Mesothelial cell of epicardium (in vitro differentiated cells): ENCODE measurements at regions not wholly inside any gene's neighbourhood (a gene's known extent, or its start where the extent isn't known, plus 50 kb on each side); places are given as distances from the start of the nearest gene placed in this dataset.

Source experiments
- DNase-seq, 2 experiments: peaks; one replicate each; pipeline ENCODE4 v3.0.0; 2021; ENCODE audit warnings: low spot score in 2 of 2; ENCODE audit not compliant: unreplicated experiment in 2 of 2
- H3K27ac Mint-ChIP-seq: 2 replicates; pipeline ENCODE4 v1.8.0; 2021; ENCODE audit warnings: mixed read lengths
- H3K27me3 Mint-ChIP-seq: 2 replicates; pipeline ENCODE4 v1.8.0; 2021; ENCODE audit warnings: low read depth, mixed read lengths
- H3K36me3 Mint-ChIP-seq: 2 replicates; pipeline ENCODE4 v1.8.0; 2021; ENCODE audit warnings: mixed read lengths
- H3K4me1 Mint-ChIP-seq: 2 replicates; pipeline ENCODE4 v1.8.0; 2021; ENCODE audit warnings: mixed read lengths
- H3K4me3 Mint-ChIP-seq: 2 replicates; pipeline ENCODE4 v1.8.0; 2021; ENCODE audit warnings: mild to moderate bottlenecking, moderate library complexity, mixed read lengths
- H3K9me3 Mint-ChIP-seq: 2 replicates; pipeline ENCODE4 v1.8.0; 2021; ENCODE audit warnings: mixed read lengths
- CTCF ChIP-seq: fragments of 200-600 bp; sonication (generic); IDR thresholded peaks from one replicate; pipeline ENCODE4 v1.5.0; 2021; ENCODE audit warnings: antibody characterized with exemption; ENCODE audit not compliant: unreplicated experiment

DNA sequence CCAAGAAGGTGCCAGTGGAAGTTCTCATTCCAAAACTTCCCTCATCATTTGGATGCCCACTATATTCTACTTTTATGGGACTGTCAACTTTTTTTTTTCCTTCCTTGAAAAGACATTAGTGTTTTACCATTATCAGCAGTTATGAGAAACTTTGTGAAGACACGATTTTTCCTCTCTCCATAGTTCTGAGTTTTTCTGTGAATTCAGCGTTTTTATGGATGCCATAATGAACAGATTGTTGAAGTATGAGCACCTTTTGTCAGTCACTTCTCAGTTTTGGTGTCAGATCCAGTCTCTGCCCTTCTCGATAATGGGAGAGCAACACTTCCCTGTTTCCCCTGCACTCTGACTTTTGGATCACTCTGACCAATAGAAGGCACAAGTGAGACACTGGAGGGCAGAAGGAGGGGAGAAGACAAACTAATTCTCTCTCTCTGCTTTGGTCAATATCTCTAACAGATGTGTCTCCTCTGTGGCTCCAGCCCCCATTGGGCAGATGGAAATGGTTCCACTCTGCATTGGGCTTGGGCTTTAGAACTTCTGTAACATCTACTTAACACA is 53.5 kb upstream of the FN1 start:
- H3K9me3 Mint-ChIP-seq = peaks cover 8% of the 10 kb centered on the region
- DNase-seq = no peak
- H3K27me3 Mint-ChIP-seq = no peaks in the 10 kb centered on the region
- no peaks in the 10 kb centered on the region for H3K36me3 Mint-ChIP-seq
- H3K27ac Mint-ChIP-seq = no peak overlapping the region
- TF ChIP-seq CTCF = no peak
- H3K4me3 Mint-ChIP-seq = no peak overlapping the region
- no peaks in the 10 kb centered on the region for H3K4me1 Mint-ChIP-seq

DNA sequence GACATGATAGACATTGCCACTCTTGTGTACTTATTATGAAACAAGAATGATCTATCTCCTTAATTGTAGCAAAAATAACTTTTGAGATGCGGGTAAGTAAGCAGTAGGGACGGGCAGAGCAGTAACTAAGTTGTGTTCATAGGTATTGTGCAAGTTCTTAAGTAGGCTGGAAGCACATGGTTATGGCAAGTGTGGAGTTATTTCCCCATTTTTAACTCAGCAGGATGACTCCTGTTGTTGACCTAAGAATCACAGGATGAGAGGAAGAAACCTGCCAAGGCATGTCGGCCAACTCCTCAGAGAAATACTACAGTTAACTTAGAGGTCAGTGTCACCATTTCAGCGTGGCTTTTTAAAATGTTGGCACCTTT is 51.1 kb upstream of the FN1 start:
- Mint-ChIP-seq H3K27me3 (no peaks in the 10 kb centered on the region), H3K36me3 (no peaks in the 10 kb centered on the region), H3K4me1 (no peaks in the 10 kb centered on the region), H3K4me3 (no peak overlapping the region), H3K27ac (no peak overlapping the region), H3K9me3 (peaks cover 8% of the 10 kb centered on the region)
- TF ChIP-seq CTCF = no peak
- no peak for DNase-seq

DNA sequence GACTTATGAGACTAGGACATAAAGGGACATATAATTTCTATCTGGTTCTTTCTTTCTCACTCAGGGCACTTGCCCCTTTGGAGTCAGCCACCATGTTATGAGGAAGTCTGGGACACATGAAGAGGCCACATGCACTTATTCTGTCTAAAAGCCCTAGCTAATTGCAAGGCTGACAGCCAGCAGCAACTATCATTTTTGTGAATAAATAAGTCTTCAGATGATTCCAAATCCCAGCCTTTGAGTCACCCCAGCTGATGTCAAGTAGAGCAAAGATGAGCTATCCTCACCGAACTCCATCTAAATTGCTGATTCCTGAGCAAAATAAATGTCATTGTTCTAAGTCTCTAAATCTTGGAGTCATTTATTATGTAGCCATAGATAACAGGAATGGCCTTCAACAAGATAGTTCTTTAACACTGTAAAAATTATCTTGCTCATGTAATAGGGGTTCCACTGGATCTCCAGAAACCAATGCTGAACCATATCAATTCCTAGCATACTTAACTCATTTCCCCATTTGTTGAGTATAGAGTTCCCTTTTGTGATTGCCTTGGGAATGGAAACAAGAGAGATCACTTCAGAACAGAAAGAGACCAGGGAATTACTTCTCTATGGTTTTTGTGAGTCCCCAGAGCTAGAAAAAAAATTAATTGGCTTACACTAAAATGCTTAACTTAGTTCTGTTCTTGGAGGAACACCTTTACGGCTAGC is 50.6 kb upstream of the FN1 start:
- H3K9me3 Mint-ChIP-seq = peaks cover 8% of the 10 kb centered on the region
- no peaks in the 10 kb centered on the region for H3K36me3 Mint-ChIP-seq
- H3K4me3 Mint-ChIP-seq = no peak overlapping the region
- H3K27ac Mint-ChIP-seq = no peak overlapping the region
- no peak for DNase-seq
- TF ChIP-seq CTCF = no peak
- no peaks in the 10 kb centered on the region for H3K27me3 Mint-ChIP-seq
- no peaks in the 10 kb centered on the region for H3K4me1 Mint-ChIP-seq
